AG09309 (cell line): ENCODE measurements at regions not wholly inside any gene's neighbourhood (a gene's known extent, or its start where the extent isn't known, plus 50 kb on each side); places are given as distances from the start of the nearest gene placed in this dataset.
"Not testable (repeated sequence)": the region's sequence is repeated elsewhere in the genome, so short reads cannot be mapped to it uniquely, and the experiment has no call there.

ENCODE experiments used
- DNase-seq: peaks from one replicate; pipeline ENCODE4 v3.0.0-alpha.2; 2010; ENCODE audit warnings: low read depth
- H3K4me3 ChIP-seq: 2 replicates; pipeline ENCODE4 v1.5.1; 2011; ENCODE audit warnings: mild to moderate bottlenecking, low read depth, low read length, moderate library complexity; ENCODE audit not compliant: control insufficient read depth
- TF ChIP-seq, protein P1 (sequence below): IDR thresholded peaks from 2 replicates; pipeline ENCODE4 v1.5.1; 2011; ENCODE audit warnings: mild to moderate bottlenecking, low read depth, low read length, inconsistent platforms; ENCODE audit not compliant: insufficient read depth, control insufficient read depth; ENCODE audit errors: missing control alignments

DNA sequence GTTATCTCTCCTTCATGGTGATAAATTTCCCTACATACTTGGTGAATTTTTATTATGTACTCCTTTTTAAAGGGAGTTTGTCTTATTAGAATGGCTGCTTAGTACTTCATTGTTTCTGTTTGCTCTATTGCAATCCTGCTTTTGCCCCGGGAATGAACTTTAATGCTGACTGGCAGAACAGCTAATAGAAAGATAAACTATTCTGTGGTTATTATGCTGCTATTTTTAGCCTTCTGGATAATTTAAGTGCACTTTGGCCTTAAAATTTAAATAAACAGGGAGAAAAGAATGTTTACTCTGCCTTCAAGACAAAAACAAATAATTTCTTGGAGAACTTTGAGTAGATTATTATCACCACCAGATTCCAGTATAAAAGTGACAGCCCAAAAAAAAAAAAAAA is 413.8 kb upstream of the CCDC54 start:
- peak; percentile 17 for DNase-seq
- TF ChIP-seq, protein P1, sequence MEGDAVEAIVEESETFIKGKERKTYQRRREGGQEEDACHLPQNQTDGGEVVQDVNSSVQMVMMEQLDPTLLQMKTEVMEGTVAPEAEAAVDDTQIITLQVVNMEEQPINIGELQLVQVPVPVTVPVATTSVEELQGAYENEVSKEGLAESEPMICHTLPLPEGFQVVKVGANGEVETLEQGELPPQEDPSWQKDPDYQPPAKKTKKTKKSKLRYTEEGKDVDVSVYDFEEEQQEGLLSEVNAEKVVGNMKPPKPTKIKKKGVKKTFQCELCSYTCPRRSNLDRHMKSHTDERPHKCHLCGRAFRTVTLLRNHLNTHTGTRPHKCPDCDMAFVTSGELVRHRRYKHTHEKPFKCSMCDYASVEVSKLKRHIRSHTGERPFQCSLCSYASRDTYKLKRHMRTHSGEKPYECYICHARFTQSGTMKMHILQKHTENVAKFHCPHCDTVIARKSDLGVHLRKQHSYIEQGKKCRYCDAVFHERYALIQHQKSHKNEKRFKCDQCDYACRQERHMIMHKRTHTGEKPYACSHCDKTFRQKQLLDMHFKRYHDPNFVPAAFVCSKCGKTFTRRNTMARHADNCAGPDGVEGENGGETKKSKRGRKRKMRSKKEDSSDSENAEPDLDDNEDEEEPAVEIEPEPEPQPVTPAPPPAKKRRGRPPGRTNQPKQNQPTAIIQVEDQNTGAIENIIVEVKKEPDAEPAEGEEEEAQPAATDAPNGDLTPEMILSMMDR, result no peak
- no peak overlapping the region for H3K4me3 ChIP-seq

DNA sequence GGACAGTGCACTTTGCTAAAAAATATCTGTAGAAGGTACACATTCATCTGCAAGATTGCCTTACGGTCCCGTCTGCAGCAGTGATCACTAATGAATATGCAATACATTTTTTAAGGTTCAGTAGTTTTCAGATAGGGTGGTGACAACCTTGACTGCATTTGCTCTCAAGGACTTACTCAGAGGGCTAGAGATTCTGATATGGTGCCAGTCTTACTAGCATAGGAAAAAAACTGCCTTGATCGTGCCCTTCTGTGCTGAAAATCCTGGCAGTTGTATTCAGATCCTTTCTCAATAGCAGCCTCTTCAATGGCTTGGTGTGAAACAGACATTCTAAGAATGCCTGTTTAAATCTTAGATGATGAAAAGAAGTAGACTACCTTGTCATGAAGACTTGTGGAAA is 411.9 kb upstream of the CCDC54 start:
- no peak overlapping the region for H3K4me3 ChIP-seq
- TF ChIP-seq, protein P1, result no peak
- no peak for DNase-seq

DNA sequence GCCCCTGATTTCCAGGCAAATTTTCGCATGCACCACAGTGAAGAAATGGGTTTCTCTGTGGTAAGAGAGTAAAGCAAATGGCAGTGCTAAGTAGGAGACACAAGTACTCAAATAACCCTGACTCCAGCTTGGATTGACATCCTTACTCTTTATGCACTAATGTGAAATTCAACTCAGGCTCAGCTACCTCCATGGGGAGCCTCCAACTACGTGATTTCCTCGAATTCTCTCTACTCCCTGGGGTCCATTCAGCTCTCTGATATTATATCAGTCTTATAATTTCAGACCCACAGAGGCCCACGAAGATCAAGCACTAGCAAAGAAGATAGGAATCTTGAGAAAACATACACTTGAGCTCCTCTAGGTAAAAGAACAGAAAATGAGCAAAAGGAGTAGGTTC is 407.6 kb upstream of the CCDC54 start:
- DNase-seq, result no peak
- H3K4me3 ChIP-seq, result no peak overlapping the region
- TF ChIP-seq, protein P1, result no peak

DNA sequence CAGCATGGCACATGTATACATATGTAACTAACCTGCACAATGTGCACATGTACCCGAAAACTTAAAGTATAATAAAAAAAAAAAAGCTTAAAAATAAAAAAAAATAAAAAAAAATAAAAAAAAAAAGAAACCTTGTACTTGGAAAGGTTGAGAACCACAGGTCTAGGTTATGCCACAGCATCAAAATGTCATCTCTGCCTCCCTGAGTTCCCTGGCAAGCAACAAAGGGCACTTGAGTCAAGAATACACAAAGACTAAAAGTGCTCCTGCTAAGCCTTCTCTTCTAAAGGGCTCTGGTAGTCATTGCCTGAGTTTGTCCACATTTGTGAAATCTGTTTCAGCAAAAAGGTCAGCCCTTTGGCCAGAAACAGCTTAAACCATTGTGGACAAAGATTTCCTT is 395.8 kb upstream of the CCDC54 start:
- no peak overlapping the region for H3K4me3 ChIP-seq
- TF ChIP-seq, protein P1, result no peak
- DNase-seq, result no peak

DNA sequence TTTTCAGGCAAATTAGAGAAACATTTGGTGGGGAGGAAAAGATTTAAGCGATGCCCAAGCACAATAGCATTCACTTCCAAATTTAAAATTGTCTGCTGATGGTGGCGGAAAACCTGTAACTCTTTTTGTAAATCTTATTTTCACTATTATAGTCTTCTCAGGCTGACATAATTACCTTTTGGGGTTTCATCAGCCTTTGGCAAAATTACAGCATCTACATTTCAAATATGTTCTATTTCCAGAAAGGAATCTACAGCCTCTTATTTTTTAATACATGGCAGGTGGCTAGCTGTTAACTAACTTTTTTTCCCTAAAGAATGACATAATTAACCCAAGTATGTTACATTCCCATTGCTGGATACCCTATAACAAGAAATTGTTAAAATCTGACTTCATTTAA is 391.5 kb upstream of the CCDC54 start:
- TF ChIP-seq, protein P1, result no peak
- DNase-seq, result no peak
- no peak overlapping the region for H3K4me3 ChIP-seq

DNA sequence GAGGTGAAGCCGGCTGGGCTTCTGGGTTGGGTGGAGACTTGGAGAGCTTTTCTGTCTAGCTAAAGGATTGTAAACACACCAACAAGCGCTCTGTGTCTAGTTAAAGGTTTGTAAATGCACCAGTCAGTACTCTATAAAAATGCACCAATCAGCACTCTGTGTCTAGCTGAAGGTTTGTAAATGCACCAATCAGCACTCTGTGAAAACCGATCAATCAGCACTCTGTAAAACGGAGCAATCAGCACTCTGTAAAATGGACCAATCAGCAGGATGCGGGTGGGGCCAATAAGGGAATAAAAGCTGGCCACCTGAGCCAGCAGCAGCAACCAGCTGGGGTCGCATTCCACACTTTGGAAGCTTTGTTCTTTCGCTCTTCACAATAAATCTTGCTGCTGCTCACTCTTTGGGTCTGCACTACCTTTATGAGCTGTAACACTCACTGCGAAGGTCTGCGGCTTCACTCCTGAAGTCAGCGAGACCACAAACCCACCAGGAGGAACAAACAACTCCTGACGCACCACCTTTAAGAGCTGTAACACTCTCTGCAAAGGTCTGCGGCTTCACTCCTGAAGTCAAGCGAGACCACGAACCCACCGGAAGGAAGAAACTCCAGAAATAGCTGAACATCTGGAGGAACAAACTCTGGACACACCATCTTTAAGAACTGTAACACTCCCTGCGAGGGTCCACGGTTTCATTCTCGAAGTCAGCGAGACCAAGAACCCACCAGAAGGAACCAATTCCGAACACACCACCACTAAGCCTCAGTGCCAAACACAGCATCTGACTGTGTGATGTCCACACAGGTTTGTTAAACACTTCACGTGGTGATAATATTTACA is 378.2 kb upstream of the CCDC54 start:
- H3K4me3 ChIP-seq, result not testable (repeated sequence)

DNA sequence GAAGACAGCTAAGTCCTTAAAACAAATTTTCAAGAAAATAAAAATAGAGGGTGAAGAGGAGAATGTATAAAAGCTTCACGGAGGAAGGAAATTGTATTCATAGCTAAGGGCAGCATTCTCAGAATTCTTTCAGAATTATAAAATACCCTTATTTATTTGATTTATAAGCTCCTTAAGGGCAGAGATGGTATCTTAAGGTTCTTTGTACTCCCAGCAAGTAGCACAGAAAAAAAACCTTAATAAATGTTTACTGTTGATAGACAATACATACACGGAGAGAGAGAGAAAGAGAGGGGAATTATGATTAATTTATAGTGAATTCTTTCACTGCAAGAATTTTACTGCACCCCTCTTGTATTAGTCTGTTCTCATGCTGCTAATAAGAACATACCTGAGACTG is 375.6 kb upstream of the CCDC54 start:
- TF ChIP-seq, protein P1, result no peak
- DNase-seq, result no peak
- no peak overlapping the region for H3K4me3 ChIP-seq

More for the DNA sequence above, 378.2 kb upstream of the CCDC54 start:
- DNase-seq, result not testable (repeated sequence)

DNA sequence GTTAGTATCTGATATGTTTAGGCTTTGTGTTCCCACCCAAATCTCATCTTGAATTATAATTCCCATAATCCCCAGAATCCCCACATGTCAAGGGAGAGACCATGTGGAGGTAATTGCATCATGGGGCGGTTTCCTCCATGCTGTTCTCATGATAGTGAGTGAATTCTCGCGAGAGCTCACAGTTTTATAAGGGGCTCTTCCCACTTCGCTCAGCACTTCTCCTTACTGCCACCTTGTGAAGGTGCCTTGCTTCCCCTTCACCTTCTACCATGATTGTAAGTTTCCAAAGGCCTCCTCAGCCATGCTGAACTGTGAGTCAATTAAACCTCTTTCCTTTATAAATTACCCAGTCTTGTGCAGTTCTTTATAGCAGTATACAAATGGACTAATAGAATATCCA is 371.9 kb upstream of the CCDC54 start:
- not testable (repeated sequence) for DNase-seq, H3K4me3 ChIP-seq
